Hematopoietic multipotent progenitor cell treated with erythropoietin and hydrocortisone succinate and interleukin-3 and kit ligand, for 15 days (in vitro differentiated cells): ENCODE measurements at regions not wholly inside any gene's neighbourhood (a gene's known extent, or its start where the extent isn't known, plus 50 kb on each side); places are given as distances from the start of the nearest gene placed in this dataset.

Source experiments
- DNase-seq: peaks from one replicate; pipeline ENCODE4 v3.0.0-alpha.2; 2015; ENCODE audit warnings: low spot score

- no peak for DNase-seq
Measured at GRCh38 chr5:82807021-82807420, 270.2 kb downstream of the TMEM167A start.

GRCh38 chr5:82806513-82806912, 270.7 kb downstream of the TMEM167A start:
- DNase-seq: no peak

GRCh38 chr5:82804155-82804690, 273.0 kb downstream of the TMEM167A start:
- DNase-seq: no peak

DNA sequence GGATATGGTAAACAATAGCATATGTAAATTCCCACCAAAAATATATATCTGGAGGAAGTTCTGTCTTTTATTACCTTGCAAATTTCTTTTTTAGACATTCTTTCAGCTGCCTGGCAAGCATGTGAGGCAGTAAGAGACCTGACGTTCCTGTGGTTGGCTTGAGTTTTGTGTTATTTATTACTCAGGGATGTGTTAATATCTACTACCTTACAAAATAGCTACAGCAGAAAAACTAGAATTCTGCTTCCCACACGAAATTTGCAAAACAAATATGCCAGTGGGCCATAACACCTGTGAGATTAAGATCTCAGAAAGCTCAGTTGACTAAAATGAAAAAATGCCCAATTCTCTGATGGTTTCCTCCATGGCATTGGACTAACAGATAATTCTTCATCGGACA, 274.2 kb downstream of the TMEM167A start:
- no peak for DNase-seq

- no peak for DNase-seq
Measured at GRCh38 chr5:82800826-82801225, 276.4 kb downstream of the TMEM167A start.

DNA sequence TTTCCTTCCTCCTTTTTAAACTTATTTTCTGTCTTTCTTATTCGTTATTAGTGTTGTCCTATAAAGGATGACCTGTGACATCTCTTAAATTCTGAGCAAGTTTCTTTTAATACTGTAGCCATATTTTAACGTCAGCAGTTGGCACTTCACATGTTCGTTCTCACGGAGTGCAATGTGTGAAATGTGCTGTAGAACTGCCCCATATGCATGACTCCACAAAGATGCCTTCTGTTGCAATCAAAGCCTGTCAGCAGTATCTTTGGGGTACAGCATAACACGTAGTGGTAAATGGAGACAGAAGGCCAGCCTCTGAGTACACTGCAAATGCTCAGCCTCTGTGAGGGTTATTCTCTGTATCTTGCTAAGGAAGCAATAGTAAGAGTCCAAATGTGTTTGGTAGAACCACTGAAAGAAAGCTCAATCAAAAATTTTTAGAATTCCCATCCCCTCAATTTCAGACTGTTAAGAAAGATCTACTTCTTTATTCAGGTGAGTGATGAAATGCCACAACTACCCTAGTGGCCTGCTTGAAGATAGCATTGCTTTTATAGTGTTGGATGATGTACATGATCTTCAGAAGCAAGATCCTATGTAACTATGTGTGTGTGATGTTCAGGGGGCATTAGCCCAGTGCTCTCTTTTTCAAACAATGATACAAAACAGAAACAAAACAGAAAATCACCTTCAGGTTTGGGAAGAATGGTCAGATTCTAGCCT, 277.7 kb downstream of the TMEM167A start:
- no peak for DNase-seq

DNA sequence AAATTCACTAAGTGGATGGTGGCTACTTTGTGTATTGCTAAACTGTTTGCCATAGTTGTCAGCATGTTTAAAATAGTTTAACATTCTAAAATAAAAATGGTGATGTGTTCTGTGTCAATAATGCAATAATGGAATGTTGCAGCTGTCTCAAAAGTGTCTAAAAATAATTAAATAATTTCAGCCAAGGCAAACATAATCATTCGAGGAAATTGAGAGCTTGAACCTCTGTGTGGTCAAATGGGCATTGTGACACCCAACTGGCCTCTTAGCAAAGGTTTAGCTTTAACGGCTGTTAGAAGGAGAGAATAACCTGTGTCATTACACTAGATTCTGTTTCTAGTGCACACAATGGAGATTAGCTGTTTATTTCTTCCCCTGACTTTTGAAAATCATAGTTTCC, 278.5 kb downstream of the TMEM167A start:
- no peak for DNase-seq

- DNase-seq: no peak
Measured at GRCh38 chr5:82796643-82797416, 280.4 kb downstream of the TMEM167A start.

DNA sequence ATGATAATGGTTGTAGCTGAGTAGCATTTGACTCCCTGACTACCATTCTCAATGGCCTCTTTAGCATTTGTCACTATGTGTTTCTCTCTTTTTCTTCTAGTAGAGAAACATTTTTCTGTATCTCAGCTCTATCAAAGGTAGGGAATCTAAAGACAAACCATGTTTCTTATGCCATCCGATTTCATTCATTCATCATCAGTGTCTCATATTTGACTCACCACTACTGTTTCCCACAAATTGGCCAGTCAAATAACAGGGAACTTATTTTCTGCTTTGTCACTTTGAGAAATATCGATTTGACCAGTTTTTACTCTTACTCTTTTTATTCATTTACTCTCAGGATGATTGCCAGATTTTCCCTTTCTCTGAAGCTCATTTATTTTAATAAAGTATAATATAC, 282.3 kb downstream of the TMEM167A start:
- DNase-seq: no peak

DNA sequence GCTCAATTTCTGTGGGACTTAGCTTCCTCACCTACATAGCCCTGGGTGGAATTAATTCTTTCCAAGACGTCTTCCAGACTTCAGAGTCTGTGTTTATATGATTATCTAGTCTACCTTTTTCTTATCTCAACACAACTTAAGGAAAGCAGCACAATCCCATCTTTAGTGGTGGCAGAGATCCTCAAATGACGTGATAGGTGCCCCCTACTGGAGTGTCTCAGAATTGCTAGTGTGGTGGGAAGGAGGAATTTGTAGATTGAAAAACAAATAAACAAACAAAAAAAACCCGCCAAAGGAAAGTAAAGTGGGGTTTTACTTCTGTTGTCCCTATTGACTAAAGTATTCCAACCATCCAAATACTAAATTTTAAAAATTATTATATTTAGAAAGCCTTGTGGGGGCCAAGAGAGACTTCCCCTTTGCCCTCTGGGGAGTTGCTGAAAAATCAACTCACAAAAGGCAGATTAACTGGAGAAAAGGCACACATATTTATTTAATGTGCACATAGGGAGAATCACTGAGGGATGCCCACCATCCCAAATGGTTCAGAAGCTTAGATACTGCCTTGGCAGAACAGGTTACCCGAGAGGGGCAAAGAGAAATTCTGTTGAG, 283.3 kb downstream of the TMEM167A start:
- peak; percentile 17 for DNase-seq

GRCh38 chr5:82792096-82792495, 285.1 kb downstream of the TMEM167A start:
- DNase-seq: no peak

DNA sequence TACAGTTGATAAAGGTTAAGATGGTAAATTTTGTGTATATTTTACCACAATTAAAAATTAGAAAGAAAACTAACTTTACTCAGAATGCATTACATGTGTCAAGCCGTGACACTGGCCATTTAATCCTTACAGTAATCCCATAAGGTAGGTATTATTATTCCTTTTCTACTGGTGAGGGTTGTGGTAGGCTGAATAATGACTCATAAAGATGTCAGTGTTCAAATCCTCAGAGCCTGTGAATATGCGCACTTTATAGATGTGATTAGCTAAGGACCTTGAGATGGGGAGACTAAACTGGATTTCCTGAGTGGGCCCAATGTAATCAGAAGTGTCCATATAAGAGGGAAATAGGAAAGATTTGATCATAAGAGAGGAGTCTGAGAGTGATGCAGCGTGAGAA, 288.1 kb downstream of the TMEM167A start:
- no peak for DNase-seq

DNA sequence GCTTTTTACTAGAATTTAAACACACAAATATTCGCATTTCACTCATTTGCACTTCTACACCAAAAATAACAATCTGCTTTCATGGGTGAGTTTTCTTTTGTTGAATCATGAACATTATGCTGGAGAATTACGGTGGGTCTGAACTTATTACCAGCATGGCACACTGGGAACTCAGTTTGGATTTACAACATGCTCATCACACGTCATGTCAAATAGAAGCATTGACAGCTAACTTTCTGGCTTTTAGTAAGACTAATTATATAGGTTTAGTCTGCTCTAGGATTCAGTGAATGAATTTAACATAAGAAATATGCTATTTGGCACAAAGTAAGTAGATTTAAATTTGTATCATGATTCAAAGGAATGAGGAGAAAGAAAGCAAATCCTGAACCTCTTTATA, 290.4 kb downstream of the TMEM167A start:
- no peak for DNase-seq

- no peak for DNase-seq
Measured at GRCh38 chr5:82785882-82786509, 291.2 kb downstream of the TMEM167A start.

GRCh38 chr5:82785456-82785855, 291.7 kb downstream of the TMEM167A start:
- DNase-seq: no peak

DNA sequence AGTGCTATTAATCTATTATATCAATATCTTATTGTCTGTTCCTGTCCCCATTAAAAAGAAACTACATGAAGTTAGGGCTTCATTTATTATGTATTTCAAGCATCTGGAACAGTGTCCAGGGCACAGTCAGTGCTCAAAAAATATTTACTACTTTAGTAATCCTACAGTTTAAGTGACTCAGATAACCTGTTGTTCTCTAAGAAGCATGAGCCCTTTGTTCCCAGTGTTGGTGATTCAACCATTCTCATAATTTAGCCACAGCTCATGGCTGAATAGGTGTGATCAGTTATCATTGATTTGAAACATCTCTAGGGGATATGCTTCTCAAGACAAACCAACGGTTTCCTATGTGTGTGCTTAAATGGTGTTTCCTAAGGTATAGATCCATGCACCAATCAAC, 292.7 kb downstream of the TMEM167A start:
- no peak for DNase-seq

DNA sequence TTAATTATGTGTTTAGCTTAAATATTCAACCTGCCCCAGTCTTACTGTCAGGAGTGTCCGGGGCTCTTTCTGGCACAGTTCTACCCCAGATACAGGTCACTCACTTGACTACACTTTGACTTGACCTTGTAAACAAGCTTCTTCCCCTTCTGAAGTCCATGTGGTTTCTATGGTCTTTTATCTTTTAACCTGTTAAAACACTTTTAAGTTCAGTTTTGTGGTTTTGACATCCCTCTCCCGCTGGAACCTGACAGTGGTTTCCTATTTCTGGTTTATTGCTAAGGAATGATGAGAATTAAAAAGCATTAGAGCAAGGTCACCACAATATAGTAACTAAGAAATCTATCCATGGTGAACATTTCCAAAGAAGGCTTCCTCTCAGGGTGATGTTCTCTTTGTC, 300.1 kb downstream of the TMEM167A start:
- no peak for DNase-seq

- no peak for DNase-seq
Measured at GRCh38 chr5:82772281-82772680, 304.9 kb downstream of the TMEM167A start.

DNA sequence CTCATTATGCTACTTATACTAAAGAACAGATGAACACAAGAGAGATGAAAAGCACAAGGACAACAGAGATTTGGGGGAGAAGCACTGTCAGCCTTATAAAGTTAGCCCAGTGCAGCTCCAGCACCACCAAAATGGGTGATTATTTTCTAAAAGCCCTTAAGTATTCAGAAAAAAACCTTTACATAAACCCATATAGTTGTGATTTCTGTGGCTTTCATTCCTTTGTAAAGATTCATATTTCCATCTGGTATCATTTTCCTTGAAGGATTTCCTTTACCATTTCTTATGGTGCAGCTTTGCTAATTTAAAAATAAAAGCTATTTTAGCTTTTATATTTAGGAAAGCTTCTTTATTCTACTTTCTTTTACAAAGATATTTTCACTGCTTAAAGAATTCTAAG, 311.0 kb downstream of the TMEM167A start:
- DNase-seq: no peak

GRCh38 chr5:82765765-82766164, 311.4 kb downstream of the TMEM167A start:
- DNase-seq: no peak

GRCh38 chr5:82760856-82761255, 316.3 kb downstream of the TMEM167A start:
- no peak for DNase-seq

GRCh38 chr5:82758881-82759280, 318.3 kb downstream of the TMEM167A start:
- DNase-seq: no peak

DNA sequence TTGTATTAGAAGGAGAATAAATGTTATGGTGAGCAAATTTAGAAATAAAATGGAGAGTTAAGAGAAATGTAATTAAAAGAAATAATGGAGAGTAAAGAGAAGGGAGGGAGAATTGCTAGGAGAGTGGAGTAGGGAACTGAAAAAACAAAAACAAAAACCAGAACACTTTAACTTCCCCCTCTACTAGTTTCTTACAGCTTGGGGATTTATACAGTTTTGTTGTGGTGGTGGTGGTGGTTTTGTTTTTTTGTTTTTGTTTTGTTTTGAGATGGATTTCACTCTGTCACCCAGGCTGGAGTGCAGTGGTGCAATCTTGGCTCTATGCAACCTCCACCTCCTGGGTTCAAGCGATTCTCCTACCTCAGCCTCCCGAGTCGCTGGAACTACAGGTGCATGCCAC, 322.4 kb downstream of the TMEM167A start:
- no peak for DNase-seq
